Left forelimb (tissue), 1 donor: ENCODE measurements at regions not wholly inside any gene's neighbourhood (a gene's known extent, or its start where the extent isn't known, plus 50 kb on each side); places are given as distances from the start of the nearest gene placed in this dataset.

Source experiments
- DNase-seq: peaks from one replicate; pipeline ENCODE4 v3.0.0-alpha.2; 2018; ENCODE audit warnings: low spot score

DNA sequence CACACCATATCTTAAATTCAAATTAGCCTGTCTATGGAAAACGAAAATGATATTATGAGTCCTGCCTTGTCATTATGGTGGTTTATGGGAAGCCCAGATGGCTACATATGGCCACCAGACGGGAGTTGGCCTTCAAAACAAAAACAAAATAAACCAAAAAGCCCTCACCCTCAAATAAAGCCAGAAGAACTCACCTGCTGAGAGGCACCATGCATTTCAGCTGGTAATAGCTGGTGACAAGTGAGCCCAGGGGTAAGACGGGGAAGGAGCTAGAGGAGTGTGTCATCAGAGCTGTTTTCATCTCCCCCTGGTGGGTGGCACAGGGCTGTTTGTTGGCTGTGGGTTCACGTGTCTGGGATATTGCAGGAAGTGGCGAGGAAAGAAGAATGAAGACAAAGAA, 152.9 kb downstream of the EFNB2 start:
- no peak for DNase-seq

DNA sequence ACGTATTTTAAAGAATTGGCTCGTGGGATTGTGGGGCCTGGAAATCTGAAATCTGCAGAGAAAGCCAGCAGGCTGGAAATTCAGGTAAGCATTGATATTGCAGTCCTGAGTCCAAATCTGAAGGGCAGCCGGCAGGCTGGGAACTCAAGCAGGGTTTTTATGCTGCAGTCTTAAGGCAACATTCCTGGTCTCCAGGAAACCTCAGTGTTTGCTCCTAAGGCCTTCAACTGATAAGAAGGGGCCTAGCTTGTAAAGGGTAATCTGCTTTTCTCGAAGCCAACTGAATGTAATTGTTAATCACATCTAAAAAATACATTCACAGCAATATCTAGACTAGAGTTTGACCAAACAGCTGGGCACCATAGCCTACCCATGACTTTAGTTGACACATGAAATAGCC, 154.4 kb downstream of the EFNB2 start:
- no peak for DNase-seq

DNA sequence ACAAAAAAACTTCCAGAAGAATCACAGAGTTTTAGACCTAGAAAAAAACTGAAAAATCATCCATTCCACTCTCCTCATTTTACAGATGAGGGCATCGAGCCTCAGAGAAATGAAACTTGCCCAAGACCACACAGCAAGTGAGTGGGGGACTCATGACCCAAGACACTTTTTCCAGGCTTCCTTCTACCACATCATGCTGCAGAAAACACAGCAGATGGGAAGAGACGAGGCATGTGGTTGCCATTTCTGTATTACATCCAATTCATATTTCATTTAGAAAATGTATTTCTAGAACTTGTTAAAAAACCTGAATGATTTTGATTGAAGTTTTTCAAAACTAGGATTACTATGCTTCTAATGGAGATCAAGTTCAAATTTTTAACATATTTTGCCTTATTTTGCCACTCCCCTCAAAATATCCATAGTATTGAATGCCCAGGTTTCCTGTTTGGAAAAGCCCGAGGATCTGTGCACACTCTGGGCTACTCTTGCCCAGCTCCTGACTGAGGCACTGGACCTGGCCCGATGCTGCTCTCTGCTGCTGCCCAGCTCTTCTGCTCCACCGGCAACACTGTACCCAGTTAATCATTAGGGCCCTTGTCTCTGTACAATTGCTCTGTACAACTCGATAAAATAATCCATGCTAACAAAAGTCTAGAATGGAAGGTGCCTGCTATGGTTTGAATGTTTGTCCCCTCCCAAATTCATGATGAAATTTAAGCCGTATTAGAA, 157.4 kb downstream of the EFNB2 start:
- no peak for DNase-seq

DNA sequence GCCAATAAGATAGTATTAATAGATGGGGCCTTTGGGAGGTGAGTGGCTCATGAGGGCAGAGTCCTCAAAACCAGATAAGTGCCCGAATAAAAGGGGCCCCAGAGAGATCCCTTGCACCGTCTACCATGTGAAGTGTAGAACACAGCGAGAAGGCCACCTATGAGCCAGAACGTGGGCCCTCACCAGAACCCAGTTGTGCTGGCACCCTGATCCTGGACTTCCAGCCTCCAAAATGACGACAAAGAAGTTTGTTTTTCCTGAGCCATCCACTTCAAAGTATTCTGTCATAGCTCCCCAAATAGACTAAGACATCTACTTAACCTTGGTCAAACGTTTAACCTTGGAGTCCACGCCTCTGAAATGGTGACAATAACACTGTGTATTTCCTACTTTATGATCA, 158.1 kb downstream of the EFNB2 start:
- no peak for DNase-seq

DNA sequence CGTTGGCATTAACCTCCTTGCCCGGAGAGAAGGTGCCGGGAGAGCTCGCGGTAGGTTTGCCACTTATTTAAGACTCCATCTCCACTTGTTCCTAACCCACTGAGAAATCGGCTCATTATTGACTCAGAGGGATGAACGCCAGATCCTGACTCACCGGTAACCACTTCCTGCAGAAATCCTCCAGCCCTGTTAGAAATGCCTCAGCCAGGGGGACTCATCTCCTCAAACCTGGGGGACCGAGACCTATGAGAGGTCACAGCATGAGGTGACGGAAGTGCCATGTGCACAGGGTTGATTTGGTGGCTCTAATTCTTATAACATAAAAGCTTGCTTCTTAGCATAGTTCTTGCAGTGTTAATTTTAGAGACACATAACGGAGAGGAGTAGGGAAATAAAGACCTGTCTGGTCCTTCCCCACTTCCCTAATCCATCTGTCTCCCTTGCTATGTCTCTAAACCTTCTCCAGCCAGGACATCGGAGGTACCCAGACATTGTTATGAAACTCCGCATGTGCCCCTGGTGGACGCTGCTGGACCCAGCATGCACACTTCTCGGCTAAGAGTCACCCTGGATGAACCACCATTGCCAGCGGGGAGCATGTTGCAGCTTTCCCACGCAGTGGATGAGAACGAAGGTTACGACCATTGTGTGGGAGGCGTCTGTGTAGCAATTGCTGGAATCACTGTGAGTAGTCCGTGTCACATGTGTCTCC, 158.9 kb downstream of the EFNB2 start:
- no peak for DNase-seq

DNA sequence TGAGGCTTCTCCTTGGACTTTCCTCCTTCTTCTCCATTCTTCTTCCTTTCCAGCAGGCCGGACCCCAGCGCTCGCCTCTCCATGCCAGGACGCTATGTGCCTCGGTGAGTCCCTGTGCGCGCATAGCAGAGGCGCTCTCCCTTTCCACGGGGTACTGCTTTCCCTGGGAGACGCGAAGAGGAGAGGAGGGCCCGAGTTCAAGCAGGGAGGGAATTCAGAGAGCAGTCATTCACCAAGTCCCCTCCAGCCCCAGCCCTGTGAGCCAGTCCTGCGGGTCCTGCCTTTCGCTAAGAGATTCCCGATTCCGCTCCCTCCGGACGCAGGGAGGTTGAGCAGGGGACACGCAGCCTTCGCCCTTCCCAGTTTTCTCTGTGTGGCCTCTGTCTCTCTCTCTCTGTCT, 160.4 kb downstream of the EFNB2 start:
- no peak for DNase-seq

DNA sequence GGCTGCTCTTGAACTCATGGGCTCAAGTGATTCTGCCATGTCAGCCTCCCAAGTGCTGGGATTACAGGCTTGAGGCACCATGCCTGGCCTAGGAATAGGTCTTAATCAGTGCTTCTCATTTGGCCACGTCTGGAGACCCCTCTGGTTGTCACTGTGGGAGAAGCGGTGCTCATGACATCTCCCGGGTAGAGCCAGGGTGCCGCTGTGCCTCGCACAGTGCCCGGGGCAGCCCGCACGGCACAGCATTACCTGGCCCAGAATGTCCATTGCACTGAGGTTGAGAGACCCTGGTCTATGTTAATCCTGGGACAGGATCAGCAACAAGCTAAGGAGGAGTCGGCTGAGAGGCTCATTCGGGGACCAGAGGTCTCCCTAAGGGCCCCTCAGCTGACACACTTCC, 160.8 kb downstream of the EFNB2 start:
- no peak for DNase-seq

DNA sequence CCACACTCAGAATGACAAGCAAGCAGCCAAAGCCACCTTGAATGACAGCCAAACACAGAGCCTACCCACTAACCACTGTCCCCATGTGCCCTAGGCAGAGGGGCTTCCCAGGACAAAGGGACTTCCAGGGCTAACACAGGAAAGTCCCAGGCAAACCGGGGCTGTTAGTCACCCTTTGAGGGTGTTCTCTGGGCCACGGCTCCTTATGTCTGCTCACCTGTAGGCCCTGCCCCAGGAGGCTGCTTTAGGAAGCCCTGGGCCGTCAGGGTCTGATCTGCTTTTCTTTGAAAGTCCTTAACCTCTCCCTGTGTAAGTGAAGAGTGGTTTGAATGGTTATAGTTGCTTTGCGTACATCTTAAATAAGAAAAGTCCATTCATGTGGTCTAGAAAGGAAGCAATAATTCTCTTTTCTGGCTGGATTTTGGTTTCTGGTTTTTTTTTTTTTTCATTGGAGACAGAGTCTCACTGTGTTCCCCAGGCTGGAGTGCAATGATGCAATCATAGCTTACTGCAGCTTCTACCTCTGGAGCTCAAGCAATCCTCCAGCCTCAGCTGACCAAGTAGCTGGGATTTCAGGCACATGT, 161.4 kb downstream of the EFNB2 start:
- DNase-seq, result no peak

DNA sequence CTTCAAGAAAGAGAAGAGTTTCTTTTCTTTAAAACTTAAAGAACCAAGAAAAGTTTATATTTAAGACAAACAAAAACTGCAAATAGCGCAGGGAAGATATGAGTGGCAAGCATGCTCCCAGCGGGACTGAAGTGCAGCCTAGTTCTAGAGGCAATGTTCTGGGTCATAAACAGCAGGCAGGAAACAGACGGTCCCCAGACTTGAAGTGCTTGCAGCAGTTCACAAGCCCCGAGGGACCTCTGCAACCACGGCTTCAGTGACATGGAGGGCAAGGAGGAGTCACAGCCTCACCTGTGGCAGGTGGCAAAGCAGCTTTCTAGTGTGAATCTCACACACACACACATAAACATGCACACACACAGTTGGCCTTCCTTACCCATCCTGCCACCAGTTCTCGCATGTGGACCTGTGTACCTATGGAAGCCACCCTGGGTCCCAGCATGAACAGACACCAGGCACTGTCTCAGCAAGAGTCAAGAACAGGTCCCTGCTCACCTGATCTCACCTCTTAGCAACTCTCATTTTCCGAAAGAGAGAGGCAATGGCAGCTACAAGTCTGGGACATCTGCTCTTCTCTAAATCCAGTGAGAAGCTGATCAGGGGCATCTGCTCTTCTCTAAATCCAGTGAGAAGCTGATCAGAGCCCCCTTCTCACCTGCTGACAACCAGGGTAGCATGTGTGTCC, 162.0 kb downstream of the EFNB2 start:
- no peak for DNase-seq

DNA sequence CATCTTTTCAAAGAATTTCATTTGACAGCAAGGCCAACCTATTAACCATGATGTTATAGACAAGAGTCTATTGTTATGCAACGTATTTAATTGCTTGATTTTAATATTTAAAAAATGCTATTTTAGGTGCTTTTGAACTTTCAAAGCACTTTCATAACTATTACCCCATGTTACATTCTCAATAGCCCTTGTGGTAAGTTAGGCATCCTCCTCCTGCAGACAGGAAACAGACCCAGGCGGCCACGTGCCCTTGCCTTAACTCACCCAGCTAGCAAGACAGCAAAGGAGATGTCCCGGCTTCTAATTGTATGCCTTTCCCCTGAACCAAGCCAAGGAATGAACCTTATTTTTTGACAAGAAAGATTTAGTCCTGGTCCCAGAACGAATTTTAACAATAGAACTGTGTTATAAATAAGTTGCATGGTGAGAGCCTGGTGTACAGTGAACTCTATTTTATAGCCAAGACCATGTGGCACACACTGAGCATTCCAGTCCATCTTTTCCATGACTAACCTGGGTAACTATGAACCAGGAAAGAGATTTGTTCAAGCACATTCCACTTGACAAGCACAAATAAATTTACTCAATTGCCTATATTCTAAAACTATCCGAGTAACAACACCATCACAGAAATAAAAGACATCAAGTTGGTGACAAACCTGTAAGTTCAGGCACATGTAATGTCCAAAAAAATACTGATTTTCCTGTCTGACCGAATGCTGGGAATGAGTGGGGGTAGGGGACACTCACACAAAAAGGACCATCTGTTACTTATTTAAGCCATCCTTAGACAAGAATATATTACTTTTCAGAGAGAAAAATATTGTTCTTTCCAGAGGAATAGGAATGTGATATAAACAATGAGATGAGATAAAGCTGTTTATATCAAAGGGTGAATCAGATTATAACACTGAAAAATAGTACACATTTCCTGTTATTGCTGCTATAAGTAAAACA, 163.0 kb downstream of the EFNB2 start:
- DNase-seq, result no peak

DNA sequence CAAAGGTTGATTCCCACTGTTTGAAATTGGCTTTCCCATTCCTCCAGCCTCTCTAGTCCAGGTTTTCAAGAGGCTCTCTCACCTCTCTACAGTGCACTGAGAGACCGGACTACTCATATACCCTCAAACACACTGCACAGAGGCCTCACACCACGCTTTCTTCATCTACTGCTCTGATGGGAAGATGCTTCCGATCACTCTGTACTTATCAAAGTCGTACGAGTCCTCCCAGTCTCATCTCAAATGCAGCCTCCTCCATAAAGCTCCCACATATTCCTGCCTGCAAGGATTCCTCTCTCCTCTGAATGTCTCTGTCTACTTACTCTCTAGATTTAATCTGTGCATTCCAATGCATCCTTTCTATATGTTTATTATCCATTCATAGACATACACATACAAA, 164.4 kb downstream of the EFNB2 start:
- DNase-seq, result no peak

DNA sequence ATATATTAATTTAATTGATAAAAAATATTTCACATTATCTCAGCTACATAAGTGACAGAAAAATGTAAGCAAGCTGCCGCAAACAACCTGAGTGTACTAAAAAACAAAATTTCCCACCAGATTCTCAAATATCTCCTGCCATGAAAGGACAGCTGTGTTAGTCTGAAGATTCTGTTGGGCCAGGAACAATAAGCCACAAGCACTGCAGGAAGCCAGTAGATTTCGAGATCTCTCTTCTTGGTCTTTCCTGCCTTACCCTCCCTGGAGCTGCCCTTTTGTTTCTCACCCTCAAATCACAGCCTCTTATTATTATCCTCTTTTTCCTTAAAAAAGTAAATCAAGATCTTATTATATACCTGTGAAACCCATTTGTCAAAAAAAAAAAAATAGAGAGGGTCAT, 165.6 kb downstream of the EFNB2 start:
- no peak for DNase-seq

DNA sequence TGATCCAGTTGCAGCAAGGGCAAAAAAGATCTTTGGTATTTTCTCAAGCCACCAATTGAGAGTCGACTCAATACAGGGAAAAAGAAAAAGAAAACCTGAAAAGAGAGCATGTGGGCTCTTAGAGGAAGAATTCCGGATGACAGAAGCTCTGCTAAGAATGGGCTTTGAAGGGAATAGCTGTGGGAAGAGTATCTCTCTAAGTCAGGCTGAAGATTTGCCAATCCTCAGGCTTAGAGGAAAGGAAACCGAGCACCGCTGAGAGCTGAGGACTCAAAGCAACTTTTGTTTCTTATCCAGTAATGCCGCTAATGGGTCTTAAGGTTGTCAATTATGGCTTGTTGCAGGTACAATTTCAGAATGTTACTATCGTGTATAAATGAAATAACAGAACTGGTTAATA, 166.4 kb downstream of the EFNB2 start:
- DNase-seq, result no peak

DNA sequence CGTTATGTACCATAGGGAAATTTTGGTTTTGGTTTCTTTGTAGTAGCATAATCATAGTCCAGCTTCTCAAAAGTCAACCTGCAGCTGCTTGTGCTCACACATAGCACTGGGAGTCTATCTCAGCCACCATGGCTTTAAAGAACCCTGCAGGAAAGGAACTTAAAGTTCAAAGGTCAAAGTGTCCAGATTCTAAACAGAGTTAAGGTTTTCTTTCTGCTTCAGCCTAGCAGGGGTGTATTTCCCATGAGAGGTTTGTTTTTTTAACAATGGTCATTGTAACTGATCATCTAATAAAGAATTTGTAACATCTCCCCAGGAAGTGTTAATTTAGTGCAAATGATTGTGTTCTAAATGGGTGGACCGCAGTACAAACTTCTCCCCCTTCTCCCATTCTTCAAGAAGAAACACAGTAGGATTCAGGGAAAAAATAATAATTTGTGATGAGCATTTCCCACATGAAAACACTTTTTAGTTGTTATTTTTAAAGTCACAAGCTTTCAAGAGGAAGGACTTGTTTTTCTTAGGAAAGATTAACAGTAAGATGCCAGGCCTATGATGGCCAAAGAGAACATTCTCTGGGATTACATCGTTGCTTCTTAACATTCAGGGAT, 168.0 kb downstream of the EFNB2 start:
- no peak for DNase-seq

DNA sequence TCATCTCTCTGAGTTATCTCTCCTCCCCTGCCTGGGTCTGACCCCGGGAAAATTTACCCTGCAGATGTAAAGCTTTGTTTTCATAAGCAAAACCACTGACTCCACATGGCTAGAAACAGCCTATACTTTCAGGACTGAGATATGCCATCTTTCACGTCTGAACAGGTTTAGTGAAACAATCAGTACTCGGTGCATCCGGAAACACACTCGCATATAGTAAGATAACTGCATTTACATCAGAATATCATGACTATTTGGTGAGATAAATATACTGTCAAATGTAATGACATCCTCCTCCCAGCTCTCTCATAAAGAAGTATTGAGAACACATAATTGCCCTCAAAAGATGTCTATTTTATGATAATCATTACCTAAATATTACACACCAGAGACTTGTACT, 172.8 kb downstream of the EFNB2 start:
- no peak for DNase-seq

DNA sequence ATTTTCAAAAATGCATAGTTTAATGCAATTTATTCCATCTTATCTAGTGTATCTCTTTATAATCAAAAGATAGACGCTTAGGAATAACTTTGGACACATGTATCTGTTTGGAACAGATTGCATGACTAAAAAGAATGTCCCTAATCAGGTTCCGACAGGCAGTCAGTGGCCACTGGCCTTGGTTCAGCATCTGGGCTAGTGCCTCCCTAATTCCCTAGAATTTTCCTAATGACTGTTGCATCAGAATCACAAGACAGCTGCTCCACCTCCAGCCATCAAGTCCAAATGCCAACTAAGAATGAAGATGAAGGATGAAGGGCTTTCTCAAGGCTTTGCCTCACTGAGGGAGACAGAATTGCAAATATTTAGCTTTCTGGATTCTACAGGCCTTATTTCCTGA, 173.8 kb downstream of the EFNB2 start:
- no peak for DNase-seq

DNA sequence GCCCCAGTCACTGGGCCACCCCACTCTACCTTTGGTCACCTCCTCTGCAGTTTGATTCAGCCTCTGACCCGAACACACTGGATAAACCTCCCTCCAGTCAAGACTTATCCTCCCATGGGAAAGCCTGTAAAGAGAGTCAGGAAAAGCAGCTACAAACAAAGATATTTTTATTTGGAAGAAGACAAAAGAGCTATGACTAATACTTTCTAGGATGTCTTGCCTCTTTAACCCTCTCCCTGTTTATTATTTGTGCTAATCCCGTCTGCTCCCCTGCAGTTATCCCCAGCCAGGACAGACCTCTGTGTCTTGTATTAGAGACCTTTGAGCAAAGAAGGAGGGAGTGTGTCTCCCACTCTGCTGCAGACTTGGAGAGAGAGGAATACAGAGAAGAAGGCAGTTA, 178.3 kb downstream of the EFNB2 start:
- DNase-seq, result no peak

DNA sequence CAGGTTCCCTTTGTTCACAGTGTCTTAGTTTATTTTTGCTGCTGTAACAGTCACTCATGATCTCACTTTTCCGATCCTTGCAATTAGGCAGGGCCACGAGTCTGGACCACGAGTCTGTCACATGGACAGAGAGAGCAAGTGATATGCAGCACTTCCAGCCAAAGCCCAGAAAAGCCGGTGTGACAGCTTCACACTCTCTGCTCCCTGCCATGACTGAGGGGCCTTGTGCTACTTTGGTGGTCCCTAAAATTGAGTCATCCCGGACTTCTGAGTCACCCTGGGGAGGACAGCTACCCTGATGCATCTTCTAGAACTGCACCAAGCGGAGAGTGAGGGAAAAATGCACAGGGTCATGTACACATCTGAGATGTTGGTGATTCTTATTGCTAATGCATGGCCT, 179.6 kb downstream of the EFNB2 start:
- no peak for DNase-seq

DNA sequence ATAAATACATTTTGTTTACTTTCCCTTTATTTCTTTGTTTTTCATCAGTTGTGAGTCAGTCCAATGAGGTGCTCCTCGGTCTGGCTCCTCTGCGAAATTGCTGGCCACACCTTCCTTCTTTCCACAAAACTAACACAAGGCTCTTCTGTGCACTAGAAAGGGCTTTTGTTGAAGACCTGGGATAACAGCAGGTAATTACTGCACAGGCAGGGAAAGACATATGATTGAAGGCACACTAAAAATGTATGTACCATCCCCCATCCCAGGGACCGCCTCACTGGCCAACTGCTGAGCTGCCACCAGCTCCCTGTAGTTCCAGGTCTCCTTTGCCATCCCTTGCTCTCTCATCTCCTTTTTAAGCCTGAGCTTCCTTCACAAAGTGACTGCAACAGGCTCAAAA, 180.5 kb downstream of the EFNB2 start:
- no peak for DNase-seq

DNA sequence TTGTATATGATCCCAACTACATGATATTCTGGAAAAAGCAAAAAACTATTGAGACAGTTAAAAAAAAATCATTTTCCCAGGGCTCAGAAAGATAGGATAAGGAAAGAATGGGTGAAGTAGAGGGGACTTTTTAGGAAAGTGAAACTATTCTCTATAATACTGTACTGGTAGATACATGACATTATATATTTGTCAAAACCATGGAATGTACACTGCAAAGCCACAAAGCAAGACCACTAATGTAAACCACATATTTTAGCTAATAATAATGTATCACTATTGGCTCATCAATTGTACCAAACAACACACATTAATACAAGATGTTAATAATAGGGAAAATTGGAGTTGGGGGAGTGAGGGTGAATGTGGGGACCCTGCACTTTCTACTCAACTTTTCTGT, 182.6 kb downstream of the EFNB2 start:
- DNase-seq, result no peak

DNA sequence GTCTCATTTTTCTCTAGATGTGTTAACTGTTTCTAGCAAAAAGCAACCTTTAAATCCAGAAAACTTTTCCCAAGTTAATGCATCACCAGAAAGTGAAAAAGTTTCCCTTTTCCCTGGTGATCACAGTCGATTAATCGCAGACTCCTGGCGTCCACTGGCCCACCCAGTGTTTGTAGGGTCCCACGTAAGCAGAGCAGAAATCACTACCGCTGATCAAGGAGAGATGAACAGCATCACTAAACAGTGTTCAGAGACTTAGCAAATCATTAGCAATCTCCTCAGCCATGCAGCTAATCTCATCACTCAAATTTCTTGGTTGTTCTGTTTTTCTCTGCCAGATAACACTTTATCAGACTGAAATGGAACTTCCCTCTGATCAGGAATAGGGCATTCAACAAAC, 184.2 kb downstream of the EFNB2 start:
- no peak for DNase-seq
